Activated naive CD4-positive, alpha-beta T cell treated with anti-CD3 and anti-CD28 coated beads, Interleukin-2, amount 10 ng/mL, durations not matched to agents 7 days and 5 days (primary cell): ENCODE measurements at regions not wholly inside any gene's neighbourhood (a gene's known extent, or its start where the extent isn't known, plus 50 kb on each side); places are given as distances from the start of the nearest gene placed in this dataset.
"Not testable (repeated sequence)": the region's sequence is repeated elsewhere in the genome, so short reads cannot be mapped to it uniquely, and the experiment has no call there.

Experiments
- CTCF ChIA-PET: fragments of 350-600 bp; sonication (Branson Sonifier 250); formaldehyde crosslinking; loops from one replicate; lab custom pipeline; 2021; ENCODE audit warnings: antibody characterized with exemption; lab: Charles Lee
- DNase-seq: peaks from one replicate; pipeline ENCODE4 v3.0.0-alpha.2; 2020
- H3K27ac Mint-ChIP-seq: one replicate; pipeline ENCODE4 v1.8.0; 2021; ENCODE audit warnings: mild to moderate bottlenecking, moderate library complexity, mixed read lengths
- H3K27me3 Mint-ChIP-seq: one replicate; pipeline ENCODE4 v1.8.0; 2021; ENCODE audit warnings: mild to moderate bottlenecking, mixed read lengths
- H3K36me3 Mint-ChIP-seq: one replicate; pipeline ENCODE4 v1.8.0; 2021; ENCODE audit warnings: mixed read lengths
- H3K4me1 Mint-ChIP-seq: one replicate; pipeline ENCODE4 v1.8.0; 2021; ENCODE audit warnings: mixed read lengths
- H3K4me3 Mint-ChIP-seq: one replicate; pipeline ENCODE4 v1.8.0; 2021; ENCODE audit warnings: mild to moderate bottlenecking, moderate library complexity, mixed read lengths
- H3K9me3 Mint-ChIP-seq: one replicate; pipeline ENCODE4 v1.8.0; 2021; ENCODE audit warnings: mixed read lengths

GRCh38 chr1:177891809-177892208, 78.0 kb downstream of the SEC16B start:
- no peak for DNase-seq
- Mint-ChIP-seq H3K4me3 (no peak overlapping the region), H3K4me1 (no peaks in the 10 kb centered on the region), H3K9me3 (peaks cover 12% of the 10 kb centered on the region), H3K36me3 (no peaks in the 10 kb centered on the region), H3K27ac (no peak overlapping the region), H3K27me3 (no peaks in the 10 kb centered on the region)
- CTCF ChIA-PET, result no interaction called here

DNA sequence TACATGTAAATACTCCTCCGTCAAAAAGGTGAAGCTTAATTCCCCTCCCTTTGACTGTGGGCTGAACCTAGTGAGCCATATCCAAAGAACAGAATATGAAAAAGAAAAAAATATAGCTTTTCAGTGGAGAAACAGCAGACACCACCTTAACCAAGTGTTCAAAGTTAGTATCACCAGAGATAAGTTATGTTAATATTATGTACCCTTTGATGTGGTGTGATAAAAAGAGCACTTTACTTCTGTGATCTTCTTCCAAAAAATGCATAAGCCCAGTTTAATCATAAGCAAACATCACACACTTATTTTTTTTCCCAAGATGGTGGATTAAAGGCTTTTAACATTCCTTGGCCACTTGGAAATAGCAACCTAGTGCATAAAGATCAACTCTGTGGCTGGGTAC, 79.4 kb downstream of the SEC16B start:
- H3K27me3 Mint-ChIP-seq, result no peaks in the 10 kb centered on the region
- H3K36me3 Mint-ChIP-seq, result no peaks in the 10 kb centered on the region
- H3K4me3 Mint-ChIP-seq, result no peak overlapping the region
- DNase-seq, result no peak
- CTCF ChIA-PET, result no interaction called here
- H3K27ac Mint-ChIP-seq, result no peak overlapping the region
- H3K4me1 Mint-ChIP-seq, result no peaks in the 10 kb centered on the region
- H3K9me3 Mint-ChIP-seq, result peaks cover 12% of the 10 kb centered on the region

DNA sequence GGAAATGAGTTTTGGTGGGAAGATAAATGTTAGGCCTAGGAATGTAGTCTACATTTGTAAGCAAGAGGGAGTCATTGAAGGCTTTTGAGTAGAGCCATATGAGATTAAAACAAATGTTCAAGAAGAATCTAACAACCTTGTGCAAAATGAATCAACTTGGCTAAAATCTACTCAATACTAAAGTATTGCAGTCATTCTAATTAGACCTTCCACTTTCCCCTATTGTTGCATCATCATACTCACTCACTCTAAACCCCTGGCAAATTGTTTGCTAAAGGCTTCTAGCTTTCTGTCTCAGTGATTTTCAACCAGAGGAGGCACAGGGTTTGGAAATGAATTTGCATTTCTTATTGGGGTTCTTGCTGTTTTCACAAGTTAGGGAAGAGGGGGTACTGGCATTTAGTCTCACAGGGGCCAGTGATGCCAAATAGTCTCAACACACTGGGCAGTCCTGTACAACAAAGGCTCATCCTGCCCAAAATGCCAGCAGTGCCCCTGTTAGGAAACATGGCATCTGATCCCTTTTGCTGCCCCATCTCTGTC, 85.3 kb downstream of the SEC16B start:
- H3K36me3 Mint-ChIP-seq, result no peaks in the 10 kb centered on the region
- H3K4me3 Mint-ChIP-seq, result no peak overlapping the region
- H3K9me3 Mint-ChIP-seq, result peaks cover under 1% of the 10 kb centered on the region
- H3K4me1 Mint-ChIP-seq, result no peaks in the 10 kb centered on the region
- no peaks in the 10 kb centered on the region for H3K27me3 Mint-ChIP-seq
- CTCF ChIA-PET, result no interaction called here
- no peak overlapping the region for H3K27ac Mint-ChIP-seq
- no peak for DNase-seq

DNA sequence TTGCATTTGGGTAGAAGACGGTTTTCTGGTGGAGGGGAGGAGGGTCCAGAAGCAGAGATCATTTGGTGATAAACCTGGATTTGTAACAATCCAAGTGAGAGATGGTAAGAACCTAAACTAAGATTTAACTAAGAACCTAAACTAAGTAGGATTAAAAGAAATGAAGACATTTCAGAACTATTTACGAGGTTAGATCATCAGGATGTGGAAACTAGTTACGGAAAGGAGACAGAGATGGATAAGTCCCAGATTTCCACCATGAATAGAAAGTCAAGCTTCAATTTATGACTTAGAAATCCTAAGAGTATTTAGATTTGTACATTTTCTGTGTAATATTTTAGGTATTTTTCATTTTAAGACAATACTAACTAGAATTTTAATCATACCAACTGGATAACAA, 86.3 kb downstream of the SEC16B start:
- no peaks in the 10 kb centered on the region for H3K27me3 Mint-ChIP-seq
- CTCF ChIA-PET, result no interaction called here

DNA sequence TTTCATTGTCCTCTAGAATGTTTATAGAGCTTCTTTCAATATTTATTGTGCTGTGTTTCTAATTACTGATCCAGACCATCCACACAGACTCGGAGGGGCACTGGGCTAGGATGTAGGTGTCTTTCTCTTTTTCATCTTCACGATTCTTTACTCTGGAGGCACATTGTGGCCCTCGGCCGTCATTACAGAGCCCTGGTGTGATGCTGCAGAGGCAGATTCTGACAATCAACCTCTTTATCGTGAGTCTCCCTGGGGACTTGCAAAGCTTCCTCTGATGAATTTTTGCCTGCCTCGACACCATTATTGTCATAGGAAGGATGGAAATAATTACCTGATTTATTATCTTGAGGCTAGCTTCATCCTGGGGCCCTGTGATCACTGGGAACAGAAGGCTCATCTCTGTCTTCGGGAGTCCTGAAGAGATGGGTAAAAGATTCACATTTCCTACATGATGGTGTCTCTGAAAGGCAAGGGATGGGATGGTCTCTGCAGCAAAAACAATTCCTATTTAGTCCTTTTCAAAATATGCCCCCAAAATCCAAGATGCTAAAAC, 89.4 kb downstream of the SEC16B start:
- no peak for DNase-seq
- H3K27ac Mint-ChIP-seq, result no peak overlapping the region
- H3K27me3 Mint-ChIP-seq, result no peaks in the 10 kb centered on the region
- CTCF ChIA-PET, result no interaction called here
- no peaks in the 10 kb centered on the region for H3K36me3 Mint-ChIP-seq
- H3K4me1 Mint-ChIP-seq, result no peaks in the 10 kb centered on the region
- H3K4me3 Mint-ChIP-seq, result no peak overlapping the region
- peaks cover 2% of the 10 kb centered on the region for H3K9me3 Mint-ChIP-seq

More for the DNA sequence above, 86.3 kb downstream of the SEC16B start:
- no peaks in the 10 kb centered on the region for H3K9me3 Mint-ChIP-seq
- no peak overlapping the region for H3K4me3 Mint-ChIP-seq
- H3K4me1 Mint-ChIP-seq, result no peaks in the 10 kb centered on the region
- H3K27ac Mint-ChIP-seq, result no peak overlapping the region
- H3K36me3 Mint-ChIP-seq, result no peaks in the 10 kb centered on the region
- DNase-seq, result no peak

DNA sequence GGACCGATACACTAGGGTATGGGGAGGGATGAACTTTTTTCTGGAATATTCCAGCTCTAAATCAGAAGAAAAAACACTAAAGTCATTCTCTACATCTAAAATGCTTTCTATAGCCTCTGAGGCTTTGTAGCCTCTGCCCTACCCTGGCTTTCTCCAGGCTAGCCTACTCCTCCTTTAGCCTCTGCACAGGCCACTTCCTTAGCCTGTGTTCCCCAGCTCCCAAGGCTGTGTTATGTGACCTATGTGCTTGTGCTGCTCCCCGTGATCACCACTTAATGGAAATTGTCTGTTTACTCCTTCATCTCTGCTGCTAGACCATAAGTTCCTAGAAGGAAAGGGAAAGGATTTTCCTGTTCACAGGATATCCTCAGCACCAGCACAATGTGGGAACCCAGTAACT, 92.8 kb downstream of the SEC16B start:
- Mint-ChIP-seq H3K27ac (no peak overlapping the region), H3K4me1 (no peaks in the 10 kb centered on the region), H3K27me3 (no peaks in the 10 kb centered on the region), H3K4me3 (no peak overlapping the region), H3K36me3 (no peaks in the 10 kb centered on the region), H3K9me3 (peaks cover 3% of the 10 kb centered on the region)
- DNase-seq, result no peak
- CTCF ChIA-PET, result no interaction called here

DNA sequence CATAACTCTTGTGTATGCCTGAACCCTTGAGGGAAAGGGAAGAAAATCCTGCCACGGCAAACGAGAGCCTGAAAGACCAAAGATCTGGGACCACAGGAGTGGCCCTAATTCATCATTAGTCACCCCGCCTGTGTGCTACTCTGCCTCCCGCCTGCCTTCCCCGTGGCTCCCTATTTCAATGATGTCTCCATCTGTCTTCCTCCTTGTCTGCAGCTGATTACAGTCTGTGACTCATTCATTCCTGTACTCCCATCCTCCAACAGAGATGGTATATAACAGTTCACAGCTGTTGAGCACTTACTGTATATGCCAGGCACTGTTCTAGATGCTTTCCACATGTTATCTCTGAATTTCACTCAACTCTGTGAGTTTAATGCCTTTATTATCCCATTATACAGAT, 96.6 kb downstream of the SEC16B start:
- H3K36me3 Mint-ChIP-seq, result no peaks in the 10 kb centered on the region
- H3K4me3 Mint-ChIP-seq, result no peak overlapping the region
- no peak for DNase-seq
- no peaks in the 10 kb centered on the region for H3K4me1 Mint-ChIP-seq
- CTCF ChIA-PET, result no interaction called here
- H3K27me3 Mint-ChIP-seq, result no peaks in the 10 kb centered on the region
- no peak overlapping the region for H3K27ac Mint-ChIP-seq
- H3K9me3 Mint-ChIP-seq, result peaks cover 5% of the 10 kb centered on the region

- Mint-ChIP-seq H3K4me3 (no peak overlapping the region), H3K9me3 (peaks cover 5% of the 10 kb centered on the region), H3K27ac (no peak overlapping the region), H3K36me3 (no peaks in the 10 kb centered on the region), H3K27me3 (no peaks in the 10 kb centered on the region), H3K4me1 (no peaks in the 10 kb centered on the region)
- DNase-seq, result no peak
- CTCF ChIA-PET, result no interaction called here
Observed at GRCh38 chr1:177872308-177872900, 97.5 kb downstream of the SEC16B start.

GRCh38 chr1:177871613-177872307, 98.1 kb downstream of the SEC16B start:
- CTCF ChIA-PET, result no interaction called here
- Mint-ChIP-seq H3K36me3 (no peaks in the 10 kb centered on the region), H3K27ac (no peak overlapping the region)

GRCh38 chr1:177869586-177869985, 100.3 kb downstream of the SEC16B start:
- CTCF ChIA-PET, result no interaction called here
- H3K27me3 Mint-ChIP-seq, result no peaks in the 10 kb centered on the region
- DNase-seq, result no peak
- no peak overlapping the region for H3K27ac Mint-ChIP-seq
- no peaks in the 10 kb centered on the region for H3K4me1 Mint-ChIP-seq
- H3K4me3 Mint-ChIP-seq, result no peak overlapping the region
- H3K36me3 Mint-ChIP-seq, result no peaks in the 10 kb centered on the region
- peaks cover 2% of the 10 kb centered on the region for H3K9me3 Mint-ChIP-seq

More at GRCh38 chr1:177871613-177872307, 98.1 kb downstream of the SEC16B start:
- Mint-ChIP-seq H3K4me1 (no peaks in the 10 kb centered on the region), H3K27me3 (no peaks in the 10 kb centered on the region), H3K9me3 (peaks cover 4% of the 10 kb centered on the region), H3K4me3 (no peak overlapping the region)
- DNase-seq, result no peak

DNA sequence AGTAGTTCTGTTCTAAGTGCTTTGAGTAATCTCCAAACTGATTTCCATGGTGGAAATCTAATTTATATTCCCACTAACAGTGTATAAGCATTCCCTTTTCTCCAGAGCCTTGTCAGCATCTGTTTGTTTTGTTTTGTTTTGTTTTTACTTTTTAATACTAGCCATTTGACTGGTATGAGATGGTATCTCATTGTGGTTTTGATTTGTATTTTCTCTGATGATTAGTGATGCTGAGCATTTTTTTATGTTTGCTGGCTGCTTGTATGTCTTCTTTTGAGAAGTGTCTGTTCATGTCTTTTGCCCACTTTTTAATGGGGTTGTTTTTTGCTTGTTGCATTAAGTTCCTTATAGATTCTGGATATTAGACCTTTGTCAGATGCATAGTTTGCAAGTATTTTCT, 100.8 kb downstream of the SEC16B start:
- H3K27me3 Mint-ChIP-seq, H3K36me3 Mint-ChIP-seq, H3K9me3 Mint-ChIP-seq, DNase-seq, CTCF ChIA-PET, H3K27ac Mint-ChIP-seq, H3K4me3 Mint-ChIP-seq, H3K4me1 Mint-ChIP-seq: not testable (repeated sequence)

GRCh38 chr1:177865807-177866206, 104.1 kb downstream of the SEC16B start:
- Mint-ChIP-seq H3K36me3 (no peaks in the 10 kb centered on the region), H3K27me3 (no peaks in the 10 kb centered on the region), H3K4me1 (no peaks in the 10 kb centered on the region), H3K4me3 (no peak overlapping the region), H3K27ac (no peak overlapping the region), H3K9me3 (peaks cover 2% of the 10 kb centered on the region)
- CTCF ChIA-PET, result no interaction called here
- DNase-seq, result no peak

DNA sequence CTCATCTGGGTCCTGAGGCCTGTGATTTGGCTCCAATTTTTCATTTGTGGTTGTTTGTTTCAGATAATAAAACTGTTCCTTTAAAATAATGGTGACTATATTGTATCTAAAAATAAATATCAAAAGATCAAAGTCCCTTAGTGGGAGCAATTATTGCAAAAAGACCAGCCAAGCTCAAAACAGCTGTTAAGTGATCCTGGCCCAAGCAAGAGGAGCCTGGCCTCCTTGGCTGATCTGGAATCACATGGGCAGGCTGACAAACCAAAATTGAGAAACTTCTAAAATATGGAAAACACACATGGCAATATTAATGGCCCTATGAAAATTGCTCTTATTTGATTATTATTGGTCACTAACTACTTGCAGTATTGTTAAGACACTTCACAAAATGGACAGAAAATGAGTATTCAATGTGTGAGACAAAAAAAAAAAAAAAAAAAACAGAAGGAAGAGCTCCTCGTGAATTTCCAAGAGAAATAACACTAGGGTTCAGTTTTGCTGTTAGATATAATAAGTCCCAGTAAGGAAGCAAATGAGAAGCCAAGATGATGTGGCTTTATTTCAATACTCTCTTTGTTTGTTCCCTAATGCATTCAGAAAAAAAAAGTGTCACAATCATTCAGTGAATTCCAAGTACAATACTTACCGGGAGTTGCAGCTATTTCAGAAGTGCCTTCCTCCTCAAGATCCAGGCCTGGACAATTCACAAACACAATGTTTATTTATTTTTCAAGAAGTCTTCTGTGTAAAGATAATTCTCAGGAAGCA, 105.1 kb downstream of the SEC16B start:
- Mint-ChIP-seq H3K4me3 (no peak overlapping the region), H3K36me3 (no peaks in the 10 kb centered on the region), H3K27me3 (no peaks in the 10 kb centered on the region), H3K27ac (no peak overlapping the region), H3K9me3 (no peaks in the 10 kb centered on the region), H3K4me1 (no peaks in the 10 kb centered on the region)
- DNase-seq, result no peak
- CTCF ChIA-PET, result no interaction called here

- Mint-ChIP-seq H3K4me1 (no peaks in the 10 kb centered on the region), H3K27ac (no peak overlapping the region), H3K4me3 (no peak overlapping the region), H3K27me3 (no peaks in the 10 kb centered on the region), H3K9me3 (no peaks in the 10 kb centered on the region), H3K36me3 (no peaks in the 10 kb centered on the region)
- CTCF ChIA-PET, result no interaction called here
- DNase-seq, result no peak
Observed at GRCh38 chr1:177863796-177864195, 106.1 kb downstream of the SEC16B start.
